ENCODE measurements at regions not wholly inside any gene's neighbourhood (a gene's known extent, or its start where the extent isn't known, plus 50 kb on each side); places are given as distances from the start of the nearest gene placed in this dataset.

GRCh38 chr13:85675151-85675907 lies 123.9 kb downstream of the SLITRK6 start:
- 75 to 84% (median 76%) methylated on average over 8 of the region's 8 CpGs for WGBS, 3 donors
- DNase-seq: no peak
- intact Hi-C loops (cut with DNase I): no loop called here
- Histone ChIP-seq H3K27ac (no peak overlapping the region), H3K27me3 (ENCODE audit: insufficient read depth in 3 of 3, low read length in 2 of 3) (no peaks in the 10 kb centered on the region), H3K4me1 (no peaks in the 10 kb centered on the region), H3K36me3 (ENCODE audit: insufficient read depth in 1 of 2, low read depth in 1 of 2) (no peaks in the 10 kb centered on the region), H3K9me3 (peaks cover 15% of the 10 kb centered on the region), H3K4me3 (no peak overlapping the region)
- no peak for ATAC-seq
- TF ChIP-seq CTCF (IDR thresholded peaks at IDR 0.05): no peak

- TF ChIP-seq CTCF (IDR thresholded peaks at IDR 0.05): no peak
- ATAC-seq (no peak), DNase-seq (no peak)
- 88 to 92% (median 88%) methylated on average over 3 of the region's 3 CpGs for WGBS, 3 donors
- intact Hi-C loops (cut with DNase I): no loop called here
- H3K4me1 ChIP-seq: no peaks in the 10 kb centered on the region
- H3K27ac ChIP-seq: no peak overlapping the region
- H3K36me3 ChIP-seq (ENCODE audit: insufficient read depth in 1 of 2, low read depth in 1 of 2): no peaks in the 10 kb centered on the region
- H3K27me3 ChIP-seq (ENCODE audit: insufficient read depth in 3 of 3, low read length in 2 of 3): no peaks in the 10 kb centered on the region
- H3K4me3 ChIP-seq: no peak overlapping the region
- peaks cover 11% of the 10 kb centered on the region for H3K9me3 ChIP-seq
Observed at GRCh38 chr13:85671336-85671735, 127.9 kb downstream of the SLITRK6 start.

- no peak overlapping the region for H3K4me3 ChIP-seq
- 26 to 38% (median 28%) methylated on average over 3 of the region's 3 CpGs for WGBS, 3 donors
- TF ChIP-seq CTCF (IDR thresholded peaks at IDR 0.05): no peak
- no peak overlapping the region for H3K27ac ChIP-seq
- intact Hi-C loops (cut with DNase I): no loop called here
- no peaks in the 10 kb centered on the region for H3K36me3 ChIP-seq (ENCODE audit: insufficient read depth in 1 of 2, low read depth in 1 of 2)
- ATAC-seq: no peak
- no peaks in the 10 kb centered on the region for H3K9me3 ChIP-seq
- no peaks in the 10 kb centered on the region for H3K27me3 ChIP-seq (ENCODE audit: insufficient read depth in 3 of 3, low read length in 2 of 3)
- no peaks in the 10 kb centered on the region for H3K4me1 ChIP-seq
- no peak for DNase-seq
Observed at GRCh38 chr13:85666356-85666755, 132.9 kb downstream of the SLITRK6 start.

GRCh38 chr13:85665286-85665685 lies 133.9 kb downstream of the SLITRK6 start:
- no peak overlapping the region for H3K4me3 ChIP-seq
- intact Hi-C loops (cut with DNase I): no loop called here
- no peaks in the 10 kb centered on the region for H3K36me3 ChIP-seq (ENCODE audit: insufficient read depth in 1 of 2, low read depth in 1 of 2)
- no peak for TF ChIP-seq CTCF (IDR thresholded peaks at IDR 0.05)
- 21 to 33% (median 26%) methylated on average over 4 of the region's 4 CpGs for WGBS, 3 donors
- H3K27ac ChIP-seq: no peak overlapping the region
- no peaks in the 10 kb centered on the region for H3K9me3 ChIP-seq
- H3K4me1 ChIP-seq: no peaks in the 10 kb centered on the region
- DNase-seq (no peak), ATAC-seq (no peak)
- no peaks in the 10 kb centered on the region for H3K27me3 ChIP-seq (ENCODE audit: insufficient read depth in 3 of 3, low read length in 2 of 3)

- Histone ChIP-seq H3K4me1 (no peaks in the 10 kb centered on the region), H3K9me3 (no peaks in the 10 kb centered on the region), H3K36me3 (ENCODE audit: insufficient read depth in 1 of 2, low read depth in 1 of 2) (no peaks in the 10 kb centered on the region), H3K4me3 (no peak overlapping the region), H3K27me3 (ENCODE audit: insufficient read depth in 3 of 3, low read length in 2 of 3) (no peaks in the 10 kb centered on the region), H3K27ac (no peak overlapping the region)
- intact Hi-C loops (cut with DNase I): no loop called here
- TF ChIP-seq CTCF (IDR thresholded peaks at IDR 0.05): no peak
- 90 to 95% (median 91%) methylated on average over 1 of the region's 1 CpG for WGBS, 3 donors
- no peak for ATAC-seq
- no peak for DNase-seq
Observed at GRCh38 chr13:85663856-85664255, 135.4 kb downstream of the SLITRK6 start.
